Sigmoid colon (tissue), 4 donors: ENCODE measurements at regions not wholly inside any gene's neighbourhood (a gene's known extent, or its start where the extent isn't known, plus 50 kb on each side); places are given as distances from the start of the nearest gene placed in this dataset.

Source experiments
- CTCF ChIP-seq, 4 experiments: fragments of 450-650 bp in 3 of 4; fragments of 200-600 bp in 1 of 4; IDR thresholded peaks; one replicate each; pipeline ENCODE4 v1.5.1; 2016 to 2019; ENCODE audit warnings: antibody characterized with exemption in 4 of 4, mild to moderate bottlenecking in 3 of 4, moderate library complexity in 2 of 4
- EP300 ChIP-seq, 4 donors: sonication (generic); formaldehyde crosslinking; IDR thresholded peaks; one replicate each; pipeline ENCODE4 v1.6.1; 2017; ENCODE audit warnings: antibody characterized with exemption in 4 of 4
- POLR2A ChIP-seq, 2 donors: fragments of 450-650 bp; IDR thresholded peaks; one replicate each; pipeline ENCODE4 v1.6.1; 2016; ENCODE audit warnings: antibody characterized with exemption in 2 of 2, mild to moderate bottlenecking in 2 of 2, moderate library complexity in 2 of 2
- POLR2AphosphoS5 ChIP-seq, 4 donors: sonication (generic); formaldehyde crosslinking; IDR thresholded peaks; one replicate each; pipeline ENCODE4 v1.6.1; 2017; ENCODE audit warnings: antibody characterized with exemption in 4 of 4

- no peak for TF ChIP-seq CTCF (IDR thresholded peaks at IDR 0.05)
- no peak for TF ChIP-seq POLR2A (IDR thresholded peaks at IDR 0.05)
- TF ChIP-seq EP300 (IDR thresholded peaks at IDR 0.05): no peak
- no peak for TF ChIP-seq POLR2AphosphoS5 (IDR thresholded peaks at IDR 0.05)
Observed at GRCh38 chr13:27347211-27347772, 76.7 kb downstream of the RASL11A start.
